CD4-positive, alpha-beta T cell treated with Interleukin-10 for 1 hour (primary cell): ENCODE measurements at regions not wholly inside any gene's neighbourhood (a gene's known extent, or its start where the extent isn't known, plus 50 kb on each side); places are given as distances from the start of the nearest gene placed in this dataset.

Source experiments
- DNase-seq: peaks from one replicate; pipeline ENCODE4 v3.0.0-alpha.2; 2020

GRCh38 chr4:73001885-73002284 is 67.6 kb downstream of the COX18 start:
- DNase-seq, result no peak

- no peak for DNase-seq
Measured at GRCh38 chr4:72997409-72997808, 72.1 kb downstream of the COX18 start.

DNA sequence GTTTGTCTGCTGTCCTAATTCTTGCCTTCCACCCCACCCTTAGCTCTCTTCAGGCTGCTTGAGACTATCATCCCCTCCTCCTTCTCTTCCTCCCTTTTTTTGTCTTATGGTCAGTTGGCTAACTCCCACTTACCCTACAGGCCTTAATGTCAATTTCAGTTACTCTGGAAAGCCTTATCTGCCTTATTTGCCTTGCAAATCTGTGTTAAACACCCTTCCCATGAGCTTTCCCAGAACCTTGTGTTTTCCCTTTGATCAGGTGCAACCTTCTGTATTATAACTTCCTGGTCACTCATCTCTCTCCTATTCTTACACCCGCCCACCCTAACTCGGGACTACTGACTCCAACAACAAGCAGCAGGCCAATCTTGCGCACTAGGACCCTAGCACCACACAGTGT is 74.8 kb downstream of the COX18 start:
- DNase-seq, result no peak

DNA sequence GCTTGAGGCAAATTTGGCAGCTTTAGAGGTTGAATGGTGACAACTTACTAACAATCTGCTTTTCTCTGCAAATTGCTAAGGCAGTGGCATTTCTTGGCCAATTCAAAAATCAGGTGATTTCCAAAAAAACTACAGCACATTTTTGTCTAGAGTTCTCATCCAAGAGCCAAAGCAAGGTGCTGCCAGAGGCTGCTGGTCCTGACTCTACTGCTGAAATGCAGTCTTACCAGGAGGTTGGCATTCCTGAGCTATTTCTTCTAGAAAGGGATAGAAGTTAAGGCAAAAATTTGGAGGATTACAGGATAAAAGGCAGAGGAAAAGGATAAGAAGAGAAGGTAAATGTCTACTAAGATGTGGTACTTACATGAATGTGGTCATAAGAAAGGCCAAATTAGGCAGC is 75.6 kb downstream of the COX18 start:
- DNase-seq, result no peak

DNA sequence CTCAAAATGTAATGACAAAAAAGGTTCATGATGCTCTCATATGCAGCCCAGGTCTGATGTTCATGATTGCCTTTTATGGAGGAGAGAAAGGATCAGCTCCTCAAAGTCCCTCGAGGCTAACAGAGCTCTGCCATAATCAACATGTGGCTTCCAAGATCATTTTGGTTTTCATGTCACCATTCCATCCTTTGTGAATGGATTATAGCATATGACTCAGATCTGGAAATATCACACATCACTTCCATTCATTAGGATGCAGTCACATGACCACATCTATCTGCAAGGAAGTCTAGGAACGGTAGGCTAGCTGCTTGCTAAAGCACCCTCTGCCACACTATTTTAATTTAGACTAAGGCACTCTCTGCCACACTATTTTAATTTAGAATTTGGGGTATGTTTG is 77.6 kb downstream of the COX18 start:
- no peak for DNase-seq

- no peak for DNase-seq
Measured at GRCh38 chr4:72987741-72988729, 81.5 kb downstream of the COX18 start.

- DNase-seq, result no peak
Measured at GRCh38 chr4:72984351-72984750, 85.2 kb downstream of the COX18 start.

DNA sequence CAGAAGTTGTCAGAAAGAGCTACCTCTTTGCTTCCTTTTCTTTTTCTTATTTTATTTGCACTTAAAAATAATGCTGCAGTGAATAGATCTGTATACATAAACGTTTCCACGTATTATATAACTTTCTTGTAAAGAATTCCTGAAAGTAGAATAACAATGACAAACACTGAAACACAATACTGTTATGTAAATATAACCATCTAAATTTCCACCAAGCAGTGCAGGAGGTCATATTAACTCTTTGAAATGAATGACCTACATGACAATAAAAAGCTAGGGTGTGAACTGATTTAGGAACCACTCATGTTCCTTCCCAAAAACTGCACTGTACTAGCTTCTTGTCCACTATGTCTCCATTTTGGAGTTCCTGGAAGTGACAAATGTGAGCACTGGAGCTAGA is 85.8 kb downstream of the COX18 start:
- no peak for DNase-seq

DNA sequence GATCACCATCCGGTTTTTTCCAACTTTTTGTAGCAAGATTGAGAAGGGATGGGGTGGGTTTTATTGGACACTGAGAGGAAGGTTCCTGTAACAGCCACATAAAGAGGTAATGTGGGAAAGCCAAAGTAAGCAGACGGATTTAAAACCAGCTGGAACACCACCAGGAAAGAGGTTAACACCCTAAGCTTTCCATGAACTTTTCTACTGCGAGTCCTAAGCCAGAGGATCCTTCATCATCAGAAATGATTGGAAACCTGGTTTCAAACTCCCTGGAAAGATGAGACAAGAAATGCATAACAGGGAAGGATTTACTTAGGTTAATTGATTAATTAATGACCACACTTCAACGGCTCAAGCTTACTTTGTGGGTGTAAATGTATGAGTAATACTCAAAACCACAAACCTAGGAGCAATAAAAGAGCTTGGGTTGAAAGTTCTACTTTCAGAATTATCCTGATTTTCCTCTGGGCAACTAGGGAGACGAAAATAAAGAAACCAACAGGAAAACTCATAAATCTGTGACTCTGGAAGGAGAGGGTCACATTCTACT is 91.5 kb downstream of the COX18 start:
- no peak for DNase-seq

DNA sequence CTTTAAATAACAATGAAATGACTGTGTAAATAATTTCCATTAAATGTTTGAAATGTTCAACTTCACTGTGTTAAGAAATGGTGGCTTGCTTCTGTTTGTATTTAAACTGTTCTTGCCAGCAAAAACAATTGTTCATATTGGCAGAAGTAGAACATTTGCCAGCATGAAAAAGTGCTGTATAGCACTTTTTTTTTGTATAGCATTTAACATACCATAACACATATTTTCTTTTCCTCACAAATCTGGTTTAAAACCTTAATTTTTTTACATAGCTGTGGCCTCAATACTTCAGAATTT is 94.1 kb downstream of the COX18 start:
- DNase-seq, result no peak

DNA sequence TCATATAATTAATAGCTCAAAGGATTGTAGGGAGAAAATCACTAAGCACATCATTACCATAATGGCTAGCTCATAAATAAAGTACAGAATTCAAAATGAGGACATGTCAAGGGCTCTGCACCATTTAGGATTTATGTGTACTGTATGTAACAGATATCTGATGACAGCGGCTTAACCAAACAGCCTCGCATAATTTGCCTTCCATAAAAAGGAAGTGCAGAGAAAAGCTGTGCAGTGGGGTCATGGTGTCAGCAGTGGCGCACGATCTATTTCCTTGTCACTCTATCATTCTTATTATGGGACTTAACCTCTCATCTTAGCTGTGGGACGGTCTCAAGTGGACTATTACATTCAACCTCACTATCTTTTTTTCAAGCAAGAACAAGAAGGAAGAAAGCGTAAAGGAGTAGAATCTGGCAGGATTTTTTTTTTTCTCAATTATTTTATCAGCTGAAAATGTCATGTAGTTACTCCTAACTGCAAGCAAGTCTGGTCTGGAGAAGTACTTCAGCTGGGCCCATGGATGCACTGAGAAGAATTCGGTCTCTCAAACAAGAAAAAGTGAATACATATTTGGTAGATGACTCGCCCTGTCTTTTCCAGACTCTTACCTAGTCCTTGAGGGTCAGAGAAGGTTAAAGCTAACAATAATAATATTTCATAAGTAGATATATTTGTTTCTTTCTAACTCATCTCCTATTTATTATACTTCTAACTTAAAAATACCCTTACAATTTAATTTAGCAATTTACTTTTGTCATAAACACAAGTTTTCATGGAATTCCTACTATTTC is 94.6 kb downstream of the COX18 start:
- DNase-seq, result no peak

- no peak for DNase-seq
Measured at GRCh38 chr4:72971572-72971971, 97.9 kb downstream of the COX18 start.

DNA sequence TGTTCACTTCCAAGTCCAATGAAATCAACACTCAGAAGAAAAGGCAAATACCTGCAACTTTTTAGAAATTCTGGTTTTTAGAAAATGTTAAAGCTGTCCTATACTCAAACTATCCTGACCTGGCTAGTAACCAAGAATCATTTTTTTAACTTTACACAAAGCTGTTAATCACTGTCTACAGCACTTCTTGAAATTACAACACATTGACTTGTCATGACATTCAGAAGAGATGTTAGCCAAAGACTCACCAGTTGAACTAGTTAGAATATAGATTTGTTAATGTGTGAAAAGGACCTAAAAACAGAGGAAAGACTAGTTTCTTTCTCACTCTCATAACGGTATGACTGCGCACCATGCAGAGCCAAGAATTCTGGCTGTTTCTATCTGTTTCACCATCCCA is 98.8 kb downstream of the COX18 start:
- DNase-seq, result no peak

DNA sequence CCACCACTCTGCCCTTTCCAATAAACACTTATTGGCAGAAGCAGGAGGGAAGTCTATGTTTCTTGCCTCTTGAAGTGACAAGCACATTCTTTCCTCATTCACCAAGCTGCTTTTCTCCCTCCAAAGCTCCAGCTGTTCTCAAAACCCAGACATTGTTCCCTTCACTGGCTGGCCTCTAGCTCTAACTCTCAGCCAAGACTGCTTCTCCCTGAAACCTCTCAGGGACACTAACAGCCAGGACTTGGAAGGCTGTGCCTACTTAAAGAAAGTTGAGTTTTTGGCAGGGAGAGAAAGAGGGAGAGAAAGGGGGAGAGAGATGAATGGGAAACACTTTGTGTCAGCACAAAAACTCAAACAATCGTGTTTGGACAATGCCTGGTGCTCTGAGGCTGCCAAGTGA is 99.5 kb downstream of the COX18 start:
- DNase-seq, result no peak

GRCh38 chr4:72966652-72967051 is 102.9 kb downstream of the COX18 start:
- no peak for DNase-seq

GRCh38 chr4:72959411-72959810 is 110.1 kb downstream of the COX18 start:
- DNase-seq, result no peak

DNA sequence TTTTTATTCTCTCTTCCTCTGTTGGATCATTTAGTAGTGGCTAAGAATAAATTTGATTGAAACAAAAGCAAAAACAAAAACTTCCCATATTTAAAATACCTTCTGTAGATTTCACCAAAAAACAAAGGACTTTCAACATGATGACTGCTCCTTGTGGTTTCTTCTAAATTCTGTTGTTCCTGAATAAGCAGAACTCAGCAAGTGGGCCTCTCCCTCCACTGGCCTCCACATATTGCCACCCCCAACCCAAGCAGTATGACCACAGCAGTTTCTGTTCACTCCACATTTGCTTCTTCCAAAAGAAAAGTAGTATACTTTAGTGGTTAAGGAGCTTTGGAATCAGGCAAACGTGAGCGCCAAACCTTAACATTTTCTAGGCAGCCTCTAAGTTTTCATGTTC is 114.7 kb downstream of the COX18 start:
- no peak for DNase-seq

DNA sequence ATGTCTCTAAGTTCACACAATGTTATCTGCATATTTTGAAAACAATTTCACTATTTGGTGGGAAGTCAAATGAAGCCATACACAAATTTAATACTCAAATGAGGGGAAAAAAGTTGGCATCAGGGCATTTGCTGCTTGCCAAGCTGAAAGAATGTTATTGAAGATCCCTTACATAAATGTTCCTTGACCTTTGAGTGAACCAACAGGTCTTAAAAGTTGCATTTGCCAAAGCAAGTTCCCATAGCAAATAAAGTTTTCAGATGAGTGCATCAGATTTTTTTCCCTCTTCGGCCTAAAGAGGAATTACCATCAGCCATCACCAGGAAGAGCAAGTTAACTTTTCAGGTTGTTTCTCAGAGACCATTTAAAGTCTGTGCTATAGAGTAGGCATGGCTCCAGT is 115.9 kb downstream of the COX18 start:
- no peak for DNase-seq

- no peak for DNase-seq
Measured at GRCh38 chr4:72951628-72952027, 117.9 kb downstream of the COX18 start.

- DNase-seq, result no peak
Measured at GRCh38 chr4:72951147-72951546, 118.4 kb downstream of the COX18 start.

DNA sequence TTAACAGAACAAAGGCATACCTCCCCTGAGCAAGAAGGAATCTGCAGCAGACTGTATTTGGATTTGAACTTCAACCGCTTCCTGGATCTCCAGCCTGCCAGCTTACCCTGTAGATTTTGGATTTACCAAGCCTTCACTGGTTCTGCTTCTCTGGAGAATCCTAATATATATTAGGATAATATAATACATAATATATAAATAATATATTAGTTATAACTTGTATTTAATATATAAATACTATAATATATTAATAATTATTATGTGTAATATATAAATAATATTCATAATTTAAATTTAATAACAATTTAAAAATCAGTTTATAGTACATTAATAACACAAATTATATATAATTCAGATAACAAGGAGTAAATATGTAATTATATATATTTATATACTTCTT is 121.4 kb downstream of the COX18 start:
- DNase-seq, result no peak

DNA sequence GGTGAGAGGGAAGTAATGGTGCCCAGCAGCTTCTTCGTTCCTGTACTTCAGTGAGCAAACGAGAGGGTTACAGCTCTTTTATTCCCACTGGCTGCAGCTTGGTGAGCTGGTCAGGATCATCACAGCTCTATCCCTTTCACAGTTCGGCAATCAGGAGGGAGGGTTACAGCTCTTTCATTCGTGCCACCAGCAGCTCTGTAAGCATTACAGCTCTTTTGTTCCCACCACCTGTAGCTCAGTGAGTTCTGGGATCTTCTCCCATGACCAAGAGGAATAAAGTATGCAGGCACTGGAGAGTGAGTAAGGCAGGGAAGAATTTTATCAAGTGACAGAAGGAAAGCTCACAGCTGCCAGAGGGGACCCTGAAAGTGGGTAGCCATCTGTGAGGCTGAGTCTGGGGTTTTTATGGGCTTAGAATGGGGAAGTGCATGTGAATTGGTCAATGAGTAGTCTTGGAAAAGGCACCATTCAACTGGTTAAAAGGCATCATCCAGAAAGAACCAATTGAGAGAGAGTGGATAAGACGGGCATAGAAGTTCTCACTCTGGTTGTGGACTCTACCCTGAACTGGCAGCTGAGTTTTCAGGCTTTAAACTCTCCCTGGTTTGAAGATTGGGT is 123.7 kb downstream of the COX18 start:
- DNase-seq, result no peak

GRCh38 chr4:72942565-72942964 is 127.0 kb downstream of the COX18 start:
- DNase-seq, result no peak

GRCh38 chr4:72938516-72938915 is 131.0 kb downstream of the COX18 start:
- DNase-seq, result no peak
